ENCODE measurements at regions not wholly inside any gene's neighbourhood (a gene's known extent, or its start where the extent isn't known, plus 50 kb on each side); places are given as distances from the start of the nearest gene placed in this dataset.

GRCh38 chr2:180474716-180475115 lies 467.6 kb upstream of the CWC22 start:
- TF ChIP-seq, protein P1, sequence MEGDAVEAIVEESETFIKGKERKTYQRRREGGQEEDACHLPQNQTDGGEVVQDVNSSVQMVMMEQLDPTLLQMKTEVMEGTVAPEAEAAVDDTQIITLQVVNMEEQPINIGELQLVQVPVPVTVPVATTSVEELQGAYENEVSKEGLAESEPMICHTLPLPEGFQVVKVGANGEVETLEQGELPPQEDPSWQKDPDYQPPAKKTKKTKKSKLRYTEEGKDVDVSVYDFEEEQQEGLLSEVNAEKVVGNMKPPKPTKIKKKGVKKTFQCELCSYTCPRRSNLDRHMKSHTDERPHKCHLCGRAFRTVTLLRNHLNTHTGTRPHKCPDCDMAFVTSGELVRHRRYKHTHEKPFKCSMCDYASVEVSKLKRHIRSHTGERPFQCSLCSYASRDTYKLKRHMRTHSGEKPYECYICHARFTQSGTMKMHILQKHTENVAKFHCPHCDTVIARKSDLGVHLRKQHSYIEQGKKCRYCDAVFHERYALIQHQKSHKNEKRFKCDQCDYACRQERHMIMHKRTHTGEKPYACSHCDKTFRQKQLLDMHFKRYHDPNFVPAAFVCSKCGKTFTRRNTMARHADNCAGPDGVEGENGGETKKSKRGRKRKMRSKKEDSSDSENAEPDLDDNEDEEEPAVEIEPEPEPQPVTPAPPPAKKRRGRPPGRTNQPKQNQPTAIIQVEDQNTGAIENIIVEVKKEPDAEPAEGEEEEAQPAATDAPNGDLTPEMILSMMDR (IDR thresholded peaks at IDR 0.05) = no peak
- TF ChIP-seq POLR2A (IDR thresholded peaks at IDR 0.05) = no peak
